HepG2 (cell line): ENCODE measurements at regions not wholly inside any gene's neighbourhood (a gene's known extent, or its start where the extent isn't known, plus 50 kb on each side); places are given as distances from the start of the nearest gene placed in this dataset.

Source experiments
- ATAC-seq: fragments of 200-7000 bp; cut with Tn5 transposase; 3 replicates; pipeline ENCODE4 v1.9.1; 2020; ENCODE audit warnings: mild to moderate bottlenecking, moderate library complexity
- BruUV-seq: library from RNA; stranded (reverse); fragments of 400-500 nt; replicated peaks from 2 replicates; lab custom pipeline; 2021; lab: Mats Ljungman, UMichigan
- CTCF ChIA-PET: fragments of 300-600 bp; formaldehyde crosslinking; extraction: SDS; loops from one replicate; lab custom pipeline; 2021; ENCODE audit warnings: low total read pairs, inconsistent platforms, low intra/inter-chr PET ratio; lab: Yijun Ruan, JAX
- POLR2A ChIA-PET: fragments of 350-600 bp; sonication (Branson Sonifier 250); formaldehyde crosslinking; loops from one replicate; lab custom pipeline; 2020; ENCODE audit warnings: antibody characterized with exemption, inconsistent platforms; lab: Yijun Ruan, JAX
- DNase-seq: peaks from one replicate; pipeline ENCODE4 v3.0.0-alpha.2; 2015; ENCODE audit warnings: low spot score
- FAIRE-seq: peaks from 3 replicates; lab custom pipeline; 2011; peaks lifted over from hg19 to GRCh38; lab: Jason Lieb, UNC
- H2AFZ ChIP-seq: one replicate; pipeline ENCODE4 v1.6.1; 2011; ENCODE audit warnings: low read length, inconsistent platforms
- H3K27ac ChIP-seq: fragments of 300-600 bp; 3 replicates; pipeline ENCODE4 v1.8.0; 2011; ENCODE audit warnings: mixed run types, mild to moderate bottlenecking, mixed read lengths, low read length, inconsistent platforms; ENCODE audit not compliant: insufficient read depth; ENCODE audit errors: extremely low read length
- H3K27me3 ChIP-seq, 2 experiments: fragments of 200-600 bp in 1 of 2; 2 replicates in 1 of 2; 3 replicates in 1 of 2; pipeline versions ENCODE4 v1.6.0 to v1.8.0; 2011; ENCODE audit warnings: low read length in 2 of 2, mild to moderate bottlenecking in 2 of 2, moderate library complexity in 2 of 2, inconsistent platforms in 1 of 2; ENCODE audit not compliant: insufficient read depth in 2 of 2, control insufficient read depth in 1 of 2
- H3K36me3 ChIP-seq, 2 experiments: fragments of 200-600 bp in 1 of 2; replicated peaks in 1 of 2; 2 replicates in 1 of 2; 3 replicates in 1 of 2; pipeline versions ENCODE4 v1.5.1 to v1.8.0; 2011; ENCODE audit warnings: low read length in 2 of 2, inconsistent platforms in 1 of 2; ENCODE audit not compliant: insufficient read depth in 2 of 2, control insufficient read depth in 1 of 2
- H3K4me1 ChIP-seq: 2 replicates; pipeline ENCODE4 v1.5.1; 2012; ENCODE audit warnings: low read length, inconsistent platforms; ENCODE audit not compliant: insufficient read depth
- H3K4me2 ChIP-seq: 2 replicates; pipeline ENCODE4 v1.6.0; 2011; ENCODE audit warnings: low read depth, low read length, inconsistent platforms
- H3K4me3 ChIP-seq, 3 experiments: fragments of 200-600 bp in 1 of 3; sonication (generic), shearing (Covaris generic) in 1 of 3; replicated peaks in 1 of 3; 2 replicates each; pipeline ENCODE4 v1.5.1; 2011 to 2016; ENCODE audit warnings: low read length in 3 of 3, inconsistent platforms in 2 of 3, low read depth in 2 of 3, mild to moderate bottlenecking in 2 of 3, control low read depth in 1 of 3, mixed read lengths in 1 of 3; ENCODE audit not compliant: insufficient read depth in 1 of 3
- H3K79me2 ChIP-seq: one replicate; pipeline ENCODE4 v1.6.1; 2011; ENCODE audit warnings: low read length, inconsistent platforms; ENCODE audit not compliant: insufficient read depth
- H3K9ac ChIP-seq: 2 replicates; pipeline ENCODE4 v1.6.0; 2011; ENCODE audit warnings: mild to moderate bottlenecking, low read depth, low read length, inconsistent platforms; ENCODE audit not compliant: insufficient read depth
- H3K9me3 ChIP-seq: 2 replicates; pipeline ENCODE4 v1.5.1; 2012; ENCODE audit warnings: mild to moderate bottlenecking, low read length
- H4K20me1 ChIP-seq: 2 replicates; pipeline ENCODE4 v1.6.0; 2011; ENCODE audit warnings: inconsistent platforms, mild to moderate bottlenecking, low read length, moderate library complexity; ENCODE audit not compliant: insufficient read depth
- CREB1 ChIP-seq, 2 experiments: fragments of 450-650 bp in 1 of 2; IDR thresholded peaks; 2 replicates each; pipeline ENCODE4 v1.6.1; 2016 to 2017; ENCODE audit warnings: control low read depth in 1 of 2, mild to moderate bottlenecking in 1 of 2, missing compliant biosample characterization in 1 of 2, missing genetic modification characterization in 1 of 2
- FIP1L1 ChIP-seq: fragments of 200-400 bp; formaldehyde crosslinking; IDR thresholded peaks from 2 replicates; pipeline ENCODE4 v1.6.1; 2018; ENCODE audit warnings: low read depth, mild to moderate bottlenecking, low read length, moderate library complexity, borderline replicate concordance; ENCODE audit not compliant: insufficient read depth
- RXRB ChIP-seq: IDR thresholded peaks from 2 replicates; pipeline ENCODE4 v1.6.1; 2016; ENCODE audit warnings: borderline replicate concordance, missing genetic modification reagents, missing compliant biosample characterization
- ZNF317 ChIP-seq: sonication (generic); formaldehyde crosslinking; IDR thresholded peaks from 2 replicates; pipeline ENCODE4 v1.5.0; 2020; ENCODE audit warnings: mild to moderate bottlenecking, missing genetic modification reagents
- ZNF337 ChIP-seq: sonication (generic); formaldehyde crosslinking; IDR thresholded peaks from 2 replicates; pipeline ENCODE4 v1.5.1; 2020; ENCODE audit warnings: missing genetic modification reagents, low read depth, mild to moderate bottlenecking, borderline replicate concordance
- ZNF7 ChIP-seq: IDR thresholded peaks from 2 replicates; pipeline ENCODE4 v1.6.1; 2016; ENCODE audit warnings: missing biosample characterization, missing genetic modification reagents
- WGBS: methylation state at CpG from one replicate; pipeline ENCODE4 v1.1.6; 2017; ENCODE audit warnings: low lambda C conversion rate; 5-methylcytosine and 5-hydroxymethylcytosine counted together
- in situ Hi-C: cut with HindIII; loops from 2 replicates; pipeline ENCODE4 v1.10.0; 2017; ENCODE audit warnings: low pct_unique_long_range_greater_than_20kb; ENCODE audit not compliant: extremely low pct_ligation_motif_present
- intact Hi-C: fragments of 100-400 bp; cut with micrococcal nuclease; formaldehyde crosslinking; loops from one replicate; pipeline ENCODE4 v1.10.0; 2022; ENCODE audit not compliant: unreplicated experiment
- TF ChIP-seq, protein P1 (sequence below): sonication (generic); formaldehyde crosslinking; conservative IDR thresholded peaks from 2 replicates; pipeline ENCODE4 v1.8.0; 2022; ENCODE audit warnings: low read depth, missing genetic modification reagents
- TF ChIP-seq, protein P2 (sequence below): sonication (generic); formaldehyde crosslinking; IDR thresholded peaks from 2 replicates; pipeline ENCODE4 v1.4.0; 2020; ENCODE audit warnings: missing genetic modification reagents
- TF ChIP-seq, protein P3 (sequence below): sonication (generic); formaldehyde crosslinking; IDR thresholded peaks from 2 replicates; pipeline ENCODE4 v1.8.0; 2022; ENCODE audit warnings: mild to moderate bottlenecking, missing genetic modification reagents, moderate library complexity
- TF ChIP-seq, protein P4 (sequence below): sonication (generic); formaldehyde crosslinking; IDR thresholded peaks from 2 replicates; pipeline ENCODE4 v1.8.1; 2023; ENCODE audit warnings: missing genetic modification reagents, inconsistent platforms, borderline replicate concordance

DNA sequence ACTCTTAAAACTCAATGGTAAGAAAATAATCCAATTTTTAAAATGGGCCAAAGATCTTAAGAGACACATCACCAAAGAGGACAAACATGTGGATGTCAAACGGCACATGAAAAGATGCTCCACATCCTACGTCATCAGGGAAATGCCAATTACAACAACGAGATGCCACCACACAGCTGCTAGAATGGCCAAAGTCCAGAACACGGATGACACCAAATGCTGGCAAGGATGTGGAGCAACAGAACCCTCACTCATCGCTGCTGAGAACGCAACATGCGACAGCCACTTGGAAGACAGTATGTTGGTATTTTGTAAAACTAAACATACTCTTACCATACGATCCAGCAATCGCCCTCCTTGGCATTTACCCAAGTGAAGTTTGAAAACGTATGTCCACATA, 132.8 kb upstream of the CDH4 start:
- no TSS peak for BruUV-seq
- peaks cover 7% of the 10 kb centered on the region; the same call in 1 of the 2 replicates for H3K4me1 ChIP-seq

More for the DNA sequence above, 132.8 kb upstream of the CDH4 start:
- ChIA-PET POLR2A (no interaction called here), CTCF (no interaction called here)
- H3K79me2 ChIP-seq = no peaks in the 10 kb centered on the region
- H2AFZ ChIP-seq = no peak overlapping the region
- WGBS = 31% methylated on average over 10 of the region's 10 CpGs
- H3K36me3 ChIP-seq = no peaks in the 10 kb centered on the region
- no peak overlapping the region for H3K4me2 ChIP-seq
- TF ChIP-seq FIP1L1 (no peak), RXRB (CRISPR knock-in tag) (no peak), ZNF317 (CRISPR knock-in tag) (no peak), ZNF7 (peak; percentile 76), CREB1 (IDR thresholded peaks at IDR 0.05) (peak; percentile 89), CREB1 (CRISPR knock-in tag; IDR thresholded peaks at IDR 0.05) (no peak), ZNF337 (no peak)
- TF ChIP-seq, protein P1, sequence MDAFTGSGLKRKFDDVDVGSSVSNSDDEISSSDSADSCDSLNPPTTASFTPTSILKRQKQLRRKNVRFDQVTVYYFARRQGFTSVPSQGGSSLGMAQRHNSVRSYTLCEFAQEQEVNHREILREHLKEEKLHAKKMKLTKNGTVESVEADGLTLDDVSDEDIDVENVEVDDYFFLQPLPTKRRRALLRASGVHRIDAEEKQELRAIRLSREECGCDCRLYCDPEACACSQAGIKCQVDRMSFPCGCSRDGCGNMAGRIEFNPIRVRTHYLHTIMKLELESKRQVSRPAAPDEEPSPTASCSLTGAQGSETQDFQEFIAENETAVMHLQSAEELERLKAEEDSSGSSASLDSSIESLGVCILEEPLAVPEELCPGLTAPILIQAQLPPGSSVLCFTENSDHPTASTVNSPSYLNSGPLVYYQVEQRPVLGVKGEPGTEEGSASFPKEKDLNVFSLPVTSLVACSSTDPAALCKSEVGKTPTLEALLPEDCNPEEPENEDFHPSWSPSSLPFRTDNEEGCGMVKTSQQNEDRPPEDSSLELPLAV (CRISPR knock-in tag) = no peak
- TF ChIP-seq, protein P2, sequence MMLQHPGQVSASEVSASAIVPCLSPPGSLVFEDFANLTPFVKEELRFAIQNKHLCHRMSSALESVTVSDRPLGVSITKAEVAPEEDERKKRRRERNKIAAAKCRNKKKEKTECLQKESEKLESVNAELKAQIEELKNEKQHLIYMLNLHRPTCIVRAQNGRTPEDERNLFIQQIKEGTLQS (CRISPR knock-in tag) = no peak
- TF ChIP-seq, protein P3, sequence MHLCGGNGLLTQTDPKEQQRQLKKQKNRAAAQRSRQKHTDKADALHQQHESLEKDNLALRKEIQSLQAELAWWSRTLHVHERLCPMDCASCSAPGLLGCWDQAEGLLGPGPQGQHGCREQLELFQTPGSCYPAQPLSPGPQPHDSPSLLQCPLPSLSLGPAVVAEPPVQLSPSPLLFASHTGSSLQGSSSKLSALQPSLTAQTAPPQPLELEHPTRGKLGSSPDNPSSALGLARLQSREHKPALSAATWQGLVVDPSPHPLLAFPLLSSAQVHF (CRISPR knock-in tag) = no peak
- TF ChIP-seq, protein P4, sequence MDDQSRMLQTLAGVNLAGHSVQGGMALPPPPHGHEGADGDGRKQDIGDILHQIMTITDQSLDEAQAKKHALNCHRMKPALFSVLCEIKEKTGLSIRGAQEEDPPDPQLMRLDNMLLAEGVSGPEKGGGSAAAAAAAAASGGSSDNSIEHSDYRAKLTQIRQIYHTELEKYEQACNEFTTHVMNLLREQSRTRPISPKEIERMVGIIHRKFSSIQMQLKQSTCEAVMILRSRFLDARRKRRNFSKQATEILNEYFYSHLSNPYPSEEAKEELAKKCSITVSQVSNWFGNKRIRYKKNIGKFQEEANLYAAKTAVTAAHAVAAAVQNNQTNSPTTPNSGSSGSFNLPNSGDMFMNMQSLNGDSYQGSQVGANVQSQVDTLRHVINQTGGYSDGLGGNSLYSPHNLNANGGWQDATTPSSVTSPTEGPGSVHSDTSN (CRISPR knock-in tag) = no peak
- in situ Hi-C loops = no loop called here
- ATAC-seq = no peak
- H3K27ac ChIP-seq = no peak overlapping the region
- intact Hi-C loops = no loop called here
- FAIRE-seq = no peak
- H3K9me3 ChIP-seq = no peaks in the 10 kb centered on the region
- H3K4me3 ChIP-seq = no peak overlapping the region
- no peak overlapping the region for H3K9ac ChIP-seq
- no peak for DNase-seq
- no peaks in the 10 kb centered on the region for H4K20me1 ChIP-seq
- H3K27me3 ChIP-seq = peaks cover 0 to 26% of the 10 kb centered on the region in 2 experiments; a peak in 2 of 5 replicates
